HG03439 (cell line): ENCODE measurements at regions not wholly inside any gene's neighbourhood (a gene's known extent, or its start where the extent isn't known, plus 50 kb on each side); places are given as distances from the start of the nearest gene placed in this dataset.
"Not testable (repeated sequence)": the region's sequence is repeated elsewhere in the genome, so short reads cannot be mapped to it uniquely, and the experiment has no call there.

Experiments used
- ATAC-seq: cut with Tn5 transposase; IDR thresholded peaks from one replicate; pipeline ENCODE4 v1.9.1; 2021; ENCODE audit warnings: mild to moderate bottlenecking, moderate library complexity; ENCODE audit not compliant: unreplicated experiment

GRCh38 chr5:105168806-105169205 is 1606.2 kb upstream of the NUDT12 start:
- no peak for ATAC-seq

DNA sequence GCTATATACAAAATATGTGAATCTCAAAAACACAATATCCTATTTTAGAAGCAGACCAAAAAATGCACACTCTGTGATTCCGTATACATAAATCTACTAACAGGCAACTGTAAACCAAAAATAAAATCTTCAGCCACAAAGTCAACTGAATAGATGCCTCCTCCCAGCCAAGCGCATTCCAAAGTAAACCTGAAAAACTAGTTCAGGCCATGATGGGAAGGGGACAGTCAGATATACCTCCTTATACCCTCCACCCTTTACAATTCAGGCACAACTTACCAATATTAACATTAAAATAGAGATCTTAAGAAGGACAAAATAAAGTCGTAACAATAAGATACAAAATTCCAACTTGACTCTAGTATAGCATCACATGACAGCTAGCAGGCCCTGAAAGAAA is 1604.5 kb upstream of the NUDT12 start:
- no peak for ATAC-seq

GRCh38 chr5:105163547-105163946 is 1601.0 kb upstream of the NUDT12 start:
- ATAC-seq: no peak

- ATAC-seq: not testable (repeated sequence)
These were observed 1600.0 kb upstream of the NUDT12 start for GRCh38 chr5:105162557-105162956.

GRCh38 chr5:105158526-105158925 is 1595.9 kb upstream of the NUDT12 start:
- no peak for ATAC-seq

- ATAC-seq: no peak
These were observed 1587.7 kb upstream of the NUDT12 start for GRCh38 chr5:105150323-105150722.

GRCh38 chr5:105146867-105147266 is 1584.3 kb upstream of the NUDT12 start:
- no peak for ATAC-seq

GRCh38 chr5:105145152-105145551 is 1582.6 kb upstream of the NUDT12 start:
- no peak for ATAC-seq

DNA sequence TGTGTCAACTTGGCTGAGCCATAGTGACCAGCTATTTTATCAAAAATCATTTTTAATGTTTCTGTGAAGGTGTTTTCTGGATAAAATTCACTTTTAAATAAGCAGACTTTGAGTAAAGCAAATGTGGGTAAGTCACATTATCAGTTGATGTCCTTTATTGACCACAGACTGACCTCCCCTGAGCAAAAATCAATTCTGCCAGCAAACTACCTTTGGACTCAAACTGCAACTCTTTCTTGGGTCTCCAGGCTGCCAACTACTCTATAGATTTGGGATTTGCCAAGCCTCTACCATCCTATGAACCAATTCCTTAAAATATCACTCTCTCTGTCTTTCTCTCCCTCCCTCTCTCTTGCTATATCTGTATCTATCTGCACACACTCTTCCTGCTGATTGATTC is 1571.7 kb upstream of the NUDT12 start:
- ATAC-seq: no peak

- no peak for ATAC-seq
These were observed 1570.5 kb upstream of the NUDT12 start for GRCh38 chr5:105133087-105133486.

DNA sequence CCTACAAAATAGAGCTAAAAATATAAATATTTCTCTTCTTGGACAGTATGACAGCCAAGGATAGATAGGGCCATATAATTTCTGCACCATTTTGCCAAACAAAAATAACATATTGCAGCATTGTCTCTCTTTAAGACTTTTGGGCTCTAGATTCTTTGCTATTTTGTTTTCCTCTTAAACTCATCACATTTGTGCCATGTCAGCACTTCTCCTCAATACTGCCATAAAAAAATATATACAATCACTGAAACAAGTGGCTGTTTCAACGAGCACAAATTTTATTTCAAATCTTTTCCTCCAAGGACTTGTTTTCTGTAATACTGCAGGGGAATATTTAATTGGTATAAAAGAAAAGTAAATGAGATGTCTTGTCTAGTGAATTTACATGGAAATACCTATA is 1570.0 kb upstream of the NUDT12 start:
- ATAC-seq: no peak

DNA sequence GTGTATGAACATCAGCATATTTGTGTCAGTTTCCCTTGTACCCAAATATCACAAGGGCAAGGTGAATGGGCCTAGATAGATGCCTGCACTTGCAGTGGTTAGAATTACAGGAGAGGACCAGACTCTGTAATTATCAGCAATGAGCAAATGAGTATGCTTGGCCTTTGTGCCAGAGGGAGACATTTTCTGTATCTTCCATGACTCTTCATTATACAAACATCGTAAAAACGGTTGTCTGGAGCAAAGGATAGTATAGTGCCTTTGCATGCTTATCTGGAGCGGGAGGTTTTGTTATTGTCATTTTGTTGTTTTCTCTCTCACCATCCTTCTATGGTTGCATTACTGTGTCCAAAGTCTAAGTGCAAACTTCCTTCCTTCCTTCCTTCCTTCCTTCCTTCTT is 1568.5 kb upstream of the NUDT12 start:
- no peak for ATAC-seq

DNA sequence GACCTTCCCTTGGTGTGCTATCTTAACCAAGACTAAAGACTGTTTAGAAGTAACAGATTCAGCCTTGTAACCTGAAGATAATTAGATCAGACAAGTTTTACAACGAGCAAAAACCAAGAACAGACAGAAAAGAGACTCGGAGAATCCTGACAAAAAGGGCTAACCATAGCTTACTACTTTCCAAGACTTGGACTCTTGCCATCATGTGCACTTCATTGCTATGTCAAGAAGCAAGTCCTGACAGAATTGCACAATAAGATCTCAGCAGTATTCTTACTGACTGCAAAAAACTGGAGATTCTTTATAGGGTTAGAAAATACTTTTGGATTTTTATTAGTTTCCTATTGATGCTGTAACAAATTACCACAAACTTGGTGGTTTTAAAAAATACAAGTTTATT is 1539.0 kb upstream of the NUDT12 start:
- ATAC-seq: no peak

DNA sequence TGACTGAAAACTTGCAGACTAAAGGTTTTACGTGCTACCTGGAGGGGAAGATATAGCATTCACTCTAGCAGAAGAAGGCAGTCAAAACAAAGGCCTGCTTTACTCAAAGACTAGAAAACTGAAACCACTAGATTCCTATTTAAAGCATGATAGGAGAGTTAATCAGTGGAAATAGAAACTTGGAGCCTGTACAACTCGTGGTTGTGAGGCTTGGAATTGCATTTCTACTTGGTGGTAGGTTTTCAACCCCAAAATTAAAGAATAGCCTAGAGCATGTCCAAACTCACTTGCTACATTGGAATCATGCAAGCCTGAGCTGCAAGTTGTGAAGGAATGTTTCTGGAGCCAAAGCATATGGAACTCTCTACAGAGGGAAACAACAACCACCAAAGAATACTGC is 1526.4 kb upstream of the NUDT12 start:
- no peak for ATAC-seq

DNA sequence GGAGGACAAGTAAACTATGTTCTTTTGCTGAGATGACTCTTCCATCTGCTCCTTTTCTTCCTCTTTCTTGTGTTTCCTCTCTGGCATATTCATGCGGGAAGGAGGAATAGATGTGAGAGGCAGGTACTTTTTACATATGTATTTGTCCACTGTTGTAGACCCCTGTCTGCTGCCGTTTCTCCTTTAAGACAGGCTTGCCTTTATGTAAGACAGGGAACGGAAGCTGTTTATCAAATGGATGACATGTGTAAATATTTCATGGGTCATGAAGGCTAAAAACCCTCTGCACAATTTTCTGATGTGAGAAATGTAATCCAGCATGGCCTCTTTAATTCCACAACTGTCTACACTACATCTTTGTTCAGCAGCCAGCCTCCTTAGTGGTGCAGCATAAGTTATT is 1525.5 kb upstream of the NUDT12 start:
- no peak for ATAC-seq

- no peak for ATAC-seq
These were observed 1495.3 kb upstream of the NUDT12 start for GRCh38 chr5:105057893-105058292.

DNA sequence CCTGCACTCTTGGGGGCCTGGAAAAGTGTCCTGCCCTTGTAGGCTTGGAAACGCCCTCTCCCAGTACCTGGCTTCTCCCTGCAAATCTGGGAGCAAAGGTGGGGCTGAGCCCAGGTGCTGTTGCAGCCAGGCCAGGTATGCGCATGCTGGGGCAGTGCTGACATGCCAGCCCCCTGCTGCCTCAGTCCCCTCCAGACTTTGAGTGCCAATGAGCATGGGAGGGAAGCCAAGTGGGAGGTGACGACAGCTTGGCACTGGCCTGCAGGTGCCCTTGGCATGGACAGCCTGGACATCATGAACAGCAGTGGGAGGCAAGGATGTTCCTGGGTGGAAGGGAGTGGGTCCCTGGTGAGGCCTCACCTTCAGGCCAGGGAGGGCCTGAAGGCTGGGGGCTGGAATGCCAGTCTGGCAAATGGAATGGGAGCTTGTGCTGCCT is 1494.4 kb upstream of the NUDT12 start:
- ATAC-seq: no peak

- ATAC-seq: no peak
These were observed 1491.8 kb upstream of the NUDT12 start for GRCh38 chr5:105054406-105054805.

DNA sequence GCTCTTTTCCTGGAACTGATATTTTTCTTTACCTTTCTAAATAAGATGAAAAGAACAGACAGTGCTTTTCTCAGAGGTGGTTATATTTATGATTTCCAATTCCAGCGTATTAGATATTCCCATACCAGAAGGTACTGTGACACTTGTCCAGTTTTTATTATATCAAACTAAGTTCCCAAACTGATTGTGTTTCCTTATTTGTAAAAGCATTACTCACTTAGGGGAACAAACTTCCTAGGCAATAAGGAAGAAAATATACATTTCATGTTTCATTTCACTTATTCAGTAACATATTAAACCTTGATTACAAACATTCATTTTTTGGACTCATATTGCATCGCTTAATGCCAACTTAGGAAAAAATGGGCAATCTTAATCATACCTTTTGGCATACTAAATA is 1480.0 kb upstream of the NUDT12 start:
- ATAC-seq: no peak

- not testable (repeated sequence) for ATAC-seq
These were observed 1474.2 kb upstream of the NUDT12 start for GRCh38 chr5:105036814-105037213.

DNA sequence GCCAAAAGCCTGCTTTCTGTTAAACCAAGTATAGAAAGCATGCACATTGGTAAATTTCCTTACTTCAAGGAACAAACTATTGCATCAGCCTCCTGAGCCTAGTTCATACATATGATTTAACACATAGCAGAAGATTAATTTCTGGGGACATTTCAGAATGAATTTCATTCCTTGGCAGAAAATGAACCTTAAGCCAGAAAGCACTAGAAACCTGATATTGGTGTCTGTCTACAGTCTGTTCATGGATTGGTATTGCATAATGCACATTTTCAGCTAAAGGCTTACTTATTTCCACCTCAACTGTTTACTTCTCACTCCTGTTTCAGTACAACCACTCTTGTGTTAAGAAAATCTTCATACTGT is 1471.8 kb upstream of the NUDT12 start:
- ATAC-seq: no peak

DNA sequence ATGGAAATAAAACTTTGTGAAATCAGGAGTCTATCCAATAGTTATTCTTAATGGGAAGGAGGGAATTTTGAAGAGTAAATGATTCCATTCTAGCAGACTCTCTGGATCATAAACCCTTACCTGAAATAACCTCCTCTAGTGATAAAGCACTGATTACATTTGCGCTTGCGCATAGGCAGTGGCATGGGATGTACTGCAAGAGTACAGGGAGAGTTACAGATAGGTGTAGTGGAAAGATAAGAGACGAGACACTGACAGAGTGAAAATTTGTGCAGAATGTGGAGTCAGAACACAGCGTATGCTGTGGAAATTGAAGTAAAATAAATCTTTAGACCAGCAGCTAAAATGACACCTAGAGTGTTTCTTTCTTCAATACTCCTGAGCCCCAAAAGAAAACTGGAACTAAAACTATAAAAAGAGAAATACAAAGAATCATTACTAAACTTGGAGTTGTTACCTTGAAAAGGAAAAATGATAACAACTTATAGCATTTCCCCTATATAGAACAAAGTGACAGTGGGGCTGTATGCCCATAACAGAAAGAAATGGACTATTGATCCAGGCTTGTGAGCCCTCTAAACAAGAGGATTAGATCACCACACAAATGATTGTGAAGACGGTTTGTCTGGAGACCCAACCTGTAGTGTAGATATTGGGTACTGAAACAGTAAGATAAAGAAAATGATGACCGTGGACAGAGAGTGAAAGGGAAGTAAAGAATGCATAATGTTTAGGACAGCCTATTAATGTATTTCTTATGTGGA is 1471.2 kb upstream of the NUDT12 start:
- ATAC-seq: no peak

DNA sequence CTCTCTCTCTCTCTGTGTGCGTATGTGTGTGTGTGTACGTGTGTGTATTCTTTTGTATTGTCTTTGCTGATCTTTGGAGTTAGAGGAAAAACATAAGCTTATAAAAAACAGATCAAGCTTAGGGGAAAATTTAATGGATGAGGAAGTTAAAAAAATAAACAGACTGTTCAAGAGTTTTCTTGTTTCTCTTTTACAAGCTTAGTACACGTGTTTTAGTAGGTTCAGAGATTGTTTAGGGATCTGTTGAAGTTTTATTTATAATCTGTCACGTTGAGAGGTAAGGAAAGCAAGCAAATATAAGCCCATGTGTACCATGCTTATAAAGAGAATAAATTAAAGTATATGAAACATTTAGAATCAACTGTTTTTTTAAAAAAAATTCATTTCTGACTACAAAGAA is 1470.3 kb upstream of the NUDT12 start:
- no peak for ATAC-seq
